Glutamatergic neuron (in vitro differentiated cells): ENCODE measurements at regions not wholly inside any gene's neighbourhood (a gene's known extent, or its start where the extent isn't known, plus 50 kb on each side); places are given as distances from the start of the nearest gene placed in this dataset.
"Not testable (repeated sequence)": the region's sequence is repeated elsewhere in the genome, so short reads cannot be mapped to it uniquely, and the experiment has no call there.

ENCODE experiments used
- DNase-seq: peaks from one replicate; pipeline ENCODE4 v3.0.0; 2022
- H3K27ac Mint-ChIP-seq: one replicate; pipeline ENCODE4 v1.8.0; 2020; ENCODE audit warnings: mild to moderate bottlenecking, mixed read lengths, inconsistent platforms; ENCODE audit not compliant: unreplicated experiment
- H3K27me3 Mint-ChIP-seq: one replicate; pipeline ENCODE4 v1.8.0; 2020; ENCODE audit warnings: mild to moderate bottlenecking, moderate library complexity, mixed read lengths, inconsistent platforms; ENCODE audit not compliant: unreplicated experiment
- H3K36me3 Mint-ChIP-seq: one replicate; pipeline ENCODE4 v1.8.0; 2020; ENCODE audit warnings: mild to moderate bottlenecking, mixed read lengths, inconsistent platforms; ENCODE audit not compliant: unreplicated experiment
- H3K4me1 Mint-ChIP-seq: one replicate; pipeline ENCODE4 v1.8.0; 2020; ENCODE audit warnings: mild to moderate bottlenecking, low read depth, mixed read lengths, inconsistent platforms; ENCODE audit not compliant: unreplicated experiment
- H3K4me3 Mint-ChIP-seq: one replicate; pipeline ENCODE4 v1.8.0; 2020; ENCODE audit warnings: mild to moderate bottlenecking, mixed read lengths, inconsistent platforms; ENCODE audit not compliant: unreplicated experiment
- H3K9me3 Mint-ChIP-seq: one replicate; pipeline ENCODE4 v1.8.0; 2020; ENCODE audit warnings: mild to moderate bottlenecking, moderate library complexity, mixed read lengths, inconsistent platforms; ENCODE audit not compliant: unreplicated experiment
- TF ChIP-seq, protein P1 (sequence below): fragments of 200-600 bp; sonication (generic); IDR thresholded peaks from one replicate; pipeline ENCODE4 v1.5.0; 2021; ENCODE audit not compliant: partially characterized antibody, unreplicated experiment

DNA sequence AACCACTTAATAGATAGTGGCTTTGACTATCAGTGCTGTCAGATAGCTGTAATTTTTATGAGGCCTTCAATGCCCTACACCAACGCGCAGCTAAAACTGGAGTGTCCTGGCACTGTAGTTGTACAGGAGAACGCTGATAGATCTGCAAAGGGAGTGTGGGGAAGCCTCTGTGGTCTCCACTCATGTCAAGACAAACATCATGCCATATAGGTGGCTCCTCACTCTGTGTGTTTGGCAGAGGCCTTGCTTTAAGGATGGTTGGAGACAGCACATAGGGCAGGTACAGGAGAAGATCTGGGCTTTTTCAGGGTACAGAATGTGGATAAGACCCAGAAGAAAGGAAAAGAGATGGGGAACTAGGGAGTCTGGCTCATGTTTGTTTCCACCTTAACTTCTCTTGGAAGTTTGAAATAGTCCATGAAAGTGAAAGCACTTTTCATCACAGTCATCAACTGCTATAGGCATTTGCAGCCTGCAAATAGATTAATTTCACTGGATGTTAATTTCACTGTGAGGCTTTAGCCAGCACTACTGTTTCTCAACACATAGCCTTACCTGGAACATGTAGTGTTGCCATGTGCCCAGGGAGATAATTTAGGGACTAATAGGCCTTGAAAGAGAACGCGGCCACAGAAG, 425.8 kb upstream of the TBL1XR1 start:
- Mint-ChIP-seq H3K4me1 (peaks cover 2% of the 10 kb centered on the region), H3K9me3 (peaks cover 2% of the 10 kb centered on the region), H3K27ac (no peak overlapping the region), H3K27me3 (peaks cover 2% of the 10 kb centered on the region), H3K36me3 (peaks cover 5% of the 10 kb centered on the region), H3K4me3 (no peak overlapping the region)
- TF ChIP-seq, protein P1, sequence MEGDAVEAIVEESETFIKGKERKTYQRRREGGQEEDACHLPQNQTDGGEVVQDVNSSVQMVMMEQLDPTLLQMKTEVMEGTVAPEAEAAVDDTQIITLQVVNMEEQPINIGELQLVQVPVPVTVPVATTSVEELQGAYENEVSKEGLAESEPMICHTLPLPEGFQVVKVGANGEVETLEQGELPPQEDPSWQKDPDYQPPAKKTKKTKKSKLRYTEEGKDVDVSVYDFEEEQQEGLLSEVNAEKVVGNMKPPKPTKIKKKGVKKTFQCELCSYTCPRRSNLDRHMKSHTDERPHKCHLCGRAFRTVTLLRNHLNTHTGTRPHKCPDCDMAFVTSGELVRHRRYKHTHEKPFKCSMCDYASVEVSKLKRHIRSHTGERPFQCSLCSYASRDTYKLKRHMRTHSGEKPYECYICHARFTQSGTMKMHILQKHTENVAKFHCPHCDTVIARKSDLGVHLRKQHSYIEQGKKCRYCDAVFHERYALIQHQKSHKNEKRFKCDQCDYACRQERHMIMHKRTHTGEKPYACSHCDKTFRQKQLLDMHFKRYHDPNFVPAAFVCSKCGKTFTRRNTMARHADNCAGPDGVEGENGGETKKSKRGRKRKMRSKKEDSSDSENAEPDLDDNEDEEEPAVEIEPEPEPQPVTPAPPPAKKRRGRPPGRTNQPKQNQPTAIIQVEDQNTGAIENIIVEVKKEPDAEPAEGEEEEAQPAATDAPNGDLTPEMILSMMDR, result no peak
- DNase-seq, result no peak

DNA sequence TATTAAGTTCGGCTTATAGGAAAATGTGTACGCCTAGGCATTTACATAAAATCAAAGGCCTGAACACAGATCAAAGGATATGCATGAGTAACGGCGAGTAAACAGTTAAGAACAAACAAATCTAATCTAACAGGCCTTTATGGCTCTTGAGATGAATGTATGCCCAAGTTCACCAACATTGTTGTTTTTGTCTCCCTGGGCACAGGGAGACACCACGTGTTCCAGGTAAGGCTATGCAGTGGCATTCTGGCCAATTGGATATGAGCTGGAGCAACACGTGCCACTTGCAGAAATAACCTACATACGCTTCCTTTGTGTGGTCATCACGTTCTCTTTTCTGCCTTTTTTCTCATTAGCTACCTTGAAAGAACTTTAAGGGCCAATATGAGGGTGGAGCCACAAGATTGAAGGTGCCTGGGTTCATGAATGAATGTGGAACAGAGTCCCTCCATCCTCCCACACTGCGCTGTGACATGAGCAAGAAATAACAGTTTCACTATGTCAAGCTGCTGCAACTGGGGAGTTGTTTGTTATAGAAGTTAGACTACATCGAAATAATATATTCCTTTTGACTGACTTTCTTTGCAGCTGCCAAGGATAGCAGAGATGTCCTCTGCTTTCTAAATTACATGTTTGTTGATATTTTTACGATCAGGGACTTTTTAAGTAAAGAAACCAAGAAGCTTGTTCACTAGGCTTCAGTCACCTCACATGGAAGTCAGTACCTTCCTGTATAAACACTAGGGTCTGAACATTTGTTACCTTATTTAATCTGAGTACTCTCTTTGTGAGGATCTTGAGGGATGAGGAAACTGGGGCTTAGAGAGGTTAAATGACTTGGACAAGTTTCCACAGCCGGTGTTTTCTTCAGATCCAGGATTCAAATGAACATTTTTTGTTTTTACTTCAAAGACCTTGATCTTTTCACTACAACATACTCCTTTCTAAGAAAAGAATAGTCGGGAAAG, 427.5 kb upstream of the TBL1XR1 start:
- TF ChIP-seq, protein P1, result no peak
- Mint-ChIP-seq H3K27me3 (peaks cover 2% of the 10 kb centered on the region), H3K4me1 (peaks cover 2% of the 10 kb centered on the region), H3K36me3 (peaks cover 5% of the 10 kb centered on the region), H3K27ac (no peak overlapping the region), H3K4me3 (no peak overlapping the region), H3K9me3 (peaks cover 2% of the 10 kb centered on the region)
- no peak for DNase-seq

DNA sequence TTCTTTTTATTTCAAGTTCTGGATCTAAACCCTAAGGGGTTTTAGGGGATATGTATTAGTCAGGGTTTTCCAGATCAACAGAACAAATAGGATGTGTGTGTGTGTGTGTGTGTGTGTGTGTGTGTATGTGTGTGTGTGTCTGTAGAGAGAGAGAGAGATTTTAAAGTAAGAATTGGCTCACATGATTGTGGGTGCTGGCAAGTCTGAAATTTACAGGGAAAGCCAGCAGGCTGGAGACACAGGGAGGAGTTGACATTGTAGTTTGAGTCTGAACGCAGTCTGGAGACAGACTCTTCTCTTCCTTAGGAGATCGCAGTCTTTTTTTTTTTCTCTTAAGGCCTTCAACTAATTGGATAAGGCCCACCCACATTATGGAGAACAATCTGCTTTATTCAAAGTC, 428.8 kb upstream of the TBL1XR1 start:
- Mint-ChIP-seq H3K27me3 (peaks cover 2% of the 10 kb centered on the region), H3K36me3 (peaks cover 5% of the 10 kb centered on the region), H3K9me3 (peaks cover 2% of the 10 kb centered on the region), H3K4me1 (peaks cover 2% of the 10 kb centered on the region), H3K27ac (no peak overlapping the region), H3K4me3 (no peak overlapping the region)
- no peak for DNase-seq
- TF ChIP-seq, protein P1, result no peak

DNA sequence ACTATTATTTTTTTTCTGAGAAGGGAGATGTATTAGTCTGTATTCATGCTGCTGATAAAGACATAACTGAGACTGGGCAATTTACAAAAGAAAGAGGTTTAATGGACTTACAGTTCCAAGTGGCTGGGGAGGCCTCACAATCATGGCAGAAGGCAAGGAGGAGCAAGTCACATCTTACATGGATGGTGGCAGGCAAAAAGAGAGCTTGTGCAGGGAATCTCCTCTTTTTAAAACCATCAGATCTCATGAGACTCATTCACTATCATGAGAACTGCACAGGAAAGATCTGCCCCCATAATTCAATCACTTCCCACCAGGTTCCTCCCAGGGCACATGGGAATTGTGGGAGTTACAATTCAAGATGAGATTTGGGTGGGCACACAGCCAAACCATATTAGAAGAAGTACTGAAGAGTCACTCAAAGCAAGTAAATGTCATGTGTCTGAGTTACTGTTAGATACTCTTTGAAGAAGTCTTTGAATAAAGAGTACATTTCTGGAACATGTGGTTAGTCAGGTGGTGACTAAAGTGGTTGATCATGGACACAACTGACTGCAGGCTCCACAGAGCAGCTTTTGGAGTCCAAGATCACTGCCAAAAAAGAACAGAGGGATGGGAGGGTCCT, 430.9 kb upstream of the TBL1XR1 start:
- H3K36me3 Mint-ChIP-seq, DNase-seq, H3K27me3 Mint-ChIP-seq, H3K4me1 Mint-ChIP-seq, H3K27ac Mint-ChIP-seq, H3K9me3 Mint-ChIP-seq, H3K4me3 Mint-ChIP-seq: not testable (repeated sequence)

DNA sequence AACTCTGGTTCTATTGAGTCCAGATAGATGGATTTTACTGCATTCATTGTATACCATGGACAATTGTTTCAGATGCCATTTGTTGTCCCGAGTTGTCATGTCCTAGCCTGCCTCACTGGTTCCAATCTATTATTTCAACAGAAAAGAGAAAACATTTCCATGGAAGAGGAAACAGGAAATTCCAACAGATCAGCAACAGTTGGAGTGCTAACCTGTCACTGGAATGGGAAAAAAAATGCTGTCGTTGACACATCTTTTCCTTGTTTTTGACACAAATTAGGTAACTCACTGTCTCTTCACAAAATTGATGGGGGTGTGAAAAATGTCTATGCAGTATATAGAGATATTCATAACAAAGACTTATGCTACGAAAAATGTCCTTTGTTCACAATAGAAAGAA, 432.0 kb upstream of the TBL1XR1 start:
- TF ChIP-seq, protein P1, result no peak
- Mint-ChIP-seq H3K27ac (no peak overlapping the region), H3K36me3 (peaks cover 5% of the 10 kb centered on the region), H3K4me3 (no peak overlapping the region), H3K27me3 (peaks cover 2% of the 10 kb centered on the region), H3K4me1 (no peaks in the 10 kb centered on the region), H3K9me3 (peaks cover 2% of the 10 kb centered on the region)
- no peak for DNase-seq
